GM11168 (cell line): ENCODE measurements at regions not wholly inside any gene's neighbourhood (a gene's known extent, or its start where the extent isn't known, plus 50 kb on each side); places are given as distances from the start of the nearest gene placed in this dataset.
"Not testable (repeated sequence)": the region's sequence is repeated elsewhere in the genome, so short reads cannot be mapped to it uniquely, and the experiment has no call there.

ENCODE experiments used
- in situ Hi-C: fragments of 300-500 bp; cut with MboI; formaldehyde crosslinking; loops from one replicate; pipeline ENCODE4 v1.12.0; 2022; ENCODE audit warnings: low sequenced_read_pairs; ENCODE audit not compliant: unreplicated experiment

- in situ Hi-C loops: no loop called here
These were observed 756.7 kb upstream of the SEMA6D start for GRCh38 chr15:46960581-46960980.

- in situ Hi-C loops: no loop called here
These were observed 755.5 kb upstream of the SEMA6D start for GRCh38 chr15:46961795-46962194.

- in situ Hi-C loops: not testable (repeated sequence)
These were observed 729.2 kb upstream of the SEMA6D start for GRCh38 chr15:46988055-46988454.

GRCh38 chr15:46996359-46996758, 720.9 kb upstream of the SEMA6D start:
- in situ Hi-C loops: no loop called here

DNA sequence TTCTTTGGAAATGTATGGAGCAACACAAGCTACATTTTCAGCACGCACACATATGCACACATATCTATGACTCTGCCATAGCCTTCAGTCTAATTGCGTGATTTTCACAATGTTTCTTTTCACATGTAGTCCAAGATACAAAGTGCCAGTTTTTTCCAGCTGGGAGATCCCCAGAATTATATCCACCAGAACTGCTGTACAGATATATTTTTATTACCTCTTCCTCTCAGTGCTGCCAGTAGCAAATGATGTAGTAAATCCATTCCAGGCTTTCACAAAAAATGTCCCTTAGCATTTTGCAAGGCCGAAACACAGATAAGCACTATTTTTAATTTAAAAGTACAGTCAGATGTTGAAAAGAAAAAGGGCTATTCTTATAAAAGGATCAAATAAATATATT, 719.8 kb upstream of the SEMA6D start:
- in situ Hi-C loops: no loop called here

DNA sequence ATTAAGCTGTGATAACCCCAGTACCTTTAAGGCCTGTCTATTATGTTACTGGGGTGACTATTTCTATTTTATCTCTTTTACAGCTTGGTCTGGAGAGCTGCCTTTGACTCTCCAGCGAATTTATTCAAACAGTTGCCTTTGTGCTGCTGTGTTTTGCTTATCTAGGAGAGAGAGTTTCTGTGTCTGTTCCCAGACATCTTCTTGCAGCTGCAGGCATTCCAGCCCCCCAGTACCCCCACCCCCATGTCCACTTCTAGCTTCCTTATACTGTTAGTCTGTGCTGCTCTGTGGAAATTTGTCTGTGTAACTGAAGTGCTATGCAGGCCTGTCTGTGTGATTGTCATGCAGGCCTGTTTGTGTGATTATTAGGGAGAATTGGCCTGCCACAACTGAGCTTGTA, 713.7 kb upstream of the SEMA6D start:
- in situ Hi-C loops: no loop called here

GRCh38 chr15:47013446-47013845, 703.9 kb upstream of the SEMA6D start:
- in situ Hi-C loops: no loop called here

DNA sequence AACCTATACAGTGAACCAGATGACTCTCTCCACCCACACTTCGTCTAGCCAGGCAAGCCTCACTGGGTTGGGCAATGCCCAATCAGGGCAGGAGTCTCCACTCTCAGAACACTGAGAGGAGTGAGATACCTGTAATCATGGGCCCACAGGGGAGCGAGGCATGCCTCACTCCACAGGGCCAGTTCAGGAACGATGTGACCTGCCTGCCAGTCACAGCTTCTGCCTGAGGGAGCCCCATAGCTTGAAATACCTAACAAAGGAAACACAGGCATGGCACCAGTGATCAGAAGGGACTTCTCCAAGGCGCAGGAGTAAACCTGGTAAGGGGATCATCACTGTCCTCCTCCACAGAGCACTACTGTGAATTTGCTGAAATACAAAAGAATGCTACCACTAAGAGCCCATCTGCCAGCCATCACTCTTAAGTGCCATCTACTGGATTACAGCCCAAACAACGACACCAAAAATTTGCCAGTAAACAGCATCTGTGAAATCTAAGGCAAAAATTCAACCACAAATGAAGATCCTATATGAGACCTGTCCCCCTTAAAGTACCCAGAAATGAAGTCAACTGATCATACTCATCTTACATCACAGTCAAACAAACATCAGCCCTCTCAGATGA, 689.9 kb upstream of the SEMA6D start:
- in situ Hi-C loops: no loop called here

GRCh38 chr15:47035475-47036406, 681.6 kb upstream of the SEMA6D start:
- in situ Hi-C loops: no loop called here

DNA sequence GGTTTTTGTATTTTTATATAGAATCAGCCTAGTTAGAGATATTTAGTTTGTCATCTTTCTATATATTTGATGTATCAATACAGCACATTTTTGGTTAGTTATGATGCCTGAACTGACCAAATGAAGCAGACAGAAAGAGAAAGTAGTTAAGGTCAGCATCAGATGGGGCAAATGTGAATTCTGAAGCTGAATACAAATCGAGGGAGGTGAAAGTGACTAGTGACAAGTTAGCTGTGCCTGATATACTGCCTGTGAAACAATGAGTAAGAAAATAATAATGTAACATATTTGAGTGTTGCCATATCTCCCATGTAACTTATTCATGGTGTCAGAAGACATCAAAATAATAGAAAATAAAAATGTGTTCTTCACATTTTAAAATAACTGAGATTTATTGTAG, 680.3 kb upstream of the SEMA6D start:
- in situ Hi-C loops: no loop called here

- in situ Hi-C loops: no loop called here
These were observed 678.1 kb upstream of the SEMA6D start for GRCh38 chr15:47039225-47039624.

- in situ Hi-C loops: no loop called here
These were observed 676.0 kb upstream of the SEMA6D start for GRCh38 chr15:47041301-47041700.

DNA sequence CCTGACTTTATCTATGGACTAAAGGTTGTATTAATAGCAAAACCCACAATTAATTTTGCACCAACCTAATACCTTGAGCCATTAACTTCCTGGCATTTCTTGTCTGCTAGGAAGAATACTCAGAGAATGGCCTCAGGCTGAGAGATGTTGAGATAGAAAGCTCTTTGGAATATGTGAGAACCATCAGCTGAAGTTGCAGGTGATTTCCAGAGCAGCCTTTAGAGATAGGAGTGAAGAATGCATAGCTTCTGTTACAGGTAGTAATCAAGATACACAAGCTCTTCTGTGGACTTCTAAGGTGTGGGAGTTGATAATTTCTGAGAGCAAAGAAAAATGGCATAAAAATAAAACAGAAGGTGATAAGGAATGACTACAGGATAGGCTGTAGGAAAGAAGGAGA, 669.3 kb upstream of the SEMA6D start:
- in situ Hi-C loops: not testable (repeated sequence)

GRCh38 chr15:47066392-47066791, 650.9 kb upstream of the SEMA6D start:
- in situ Hi-C loops: no loop called here

GRCh38 chr15:47077846-47078245, 639.5 kb upstream of the SEMA6D start:
- in situ Hi-C loops: not testable (repeated sequence)

GRCh38 chr15:47095833-47096232, 621.5 kb upstream of the SEMA6D start:
- in situ Hi-C loops: no loop called here

GRCh38 chr15:47098526-47098925, 618.8 kb upstream of the SEMA6D start:
- in situ Hi-C loops: not testable (repeated sequence)

GRCh38 chr15:47099801-47100200, 617.5 kb upstream of the SEMA6D start:
- in situ Hi-C loops: not testable (repeated sequence)

GRCh38 chr15:47108800-47109199, 608.5 kb upstream of the SEMA6D start:
- in situ Hi-C loops: not testable (repeated sequence)

DNA sequence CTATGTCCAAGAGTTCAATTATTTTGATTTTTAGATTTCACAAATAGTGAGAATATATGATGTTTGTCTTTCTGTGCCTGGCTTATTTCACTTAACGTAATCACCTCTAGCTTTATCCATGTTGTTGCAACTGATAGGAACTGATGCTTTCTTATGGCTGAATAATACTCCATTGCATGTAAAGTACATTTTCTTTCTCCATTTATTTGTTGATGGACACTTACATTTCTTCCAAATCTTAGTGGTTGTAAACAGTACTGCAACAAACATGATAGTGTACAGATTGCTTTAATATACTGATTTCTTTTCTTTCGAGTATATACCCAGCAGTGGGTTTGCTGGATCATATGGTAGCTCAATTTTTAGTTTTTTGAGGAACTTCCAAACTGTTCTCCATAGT, 600.6 kb upstream of the SEMA6D start:
- in situ Hi-C loops: no loop called here

GRCh38 chr15:47119349-47119748, 598.0 kb upstream of the SEMA6D start:
- in situ Hi-C loops: no loop called here
